Gastroesophageal sphincter (tissue), 4 donors: ENCODE measurements at regions not wholly inside any gene's neighbourhood (a gene's known extent, or its start where the extent isn't known, plus 50 kb on each side); places are given as distances from the start of the nearest gene placed in this dataset.

Experiments used
- ATAC-seq: fragments of 150-250 bp; one replicate; pipeline ENCODE4 v1.9.1; 2016; ENCODE audit warnings: mild to moderate bottlenecking, moderate library complexity
- H3K27ac ChIP-seq, 4 donors: fragments of 200-600 bp; sonication (generic) in 3 of 4; 1 replicate in 3 of 4; 2 replicates in 1 of 4; pipeline ENCODE4 v1.5.1; 2016 to 2019
- H3K27me3 ChIP-seq: fragments of 200-600 bp; sonication (generic); one replicate; pipeline ENCODE4 v1.5.1; 2019
- H3K36me3 ChIP-seq, 2 donors: fragments of 200-600 bp; sonication (generic); one replicate each; pipeline ENCODE4 v1.5.1; 2019; ENCODE audit warnings: control low read depth in 1 of 2
- H3K4me1 ChIP-seq, 3 donors: fragments of 200-600 bp; sonication (generic); 1 replicate in 2 of 3; 2 replicates in 1 of 3; pipeline ENCODE4 v1.5.1; 2016 to 2019; ENCODE audit warnings: control low read depth in 2 of 3
- H3K4me3 ChIP-seq, 2 donors: fragments of 200-600 bp; sonication (generic); one replicate each; pipeline ENCODE4 v1.5.1; 2019; ENCODE audit warnings: mild to moderate bottlenecking in 1 of 2, moderate library complexity in 1 of 2
- H3K9me3 ChIP-seq, 3 donors: fragments of 200-600 bp; sonication (generic); one replicate each; pipeline ENCODE4 v1.5.1; 2017 to 2019; ENCODE audit warnings: control low read depth in 2 of 3
- EP300 ChIP-seq: sonication (generic); formaldehyde crosslinking; IDR thresholded peaks from one replicate; pipeline ENCODE4 v1.6.1; 2017; ENCODE audit warnings: antibody characterized with exemption, mild to moderate bottlenecking
- POLR2A ChIP-seq, 2 donors: fragments of 450-650 bp; IDR thresholded peaks; one replicate each; pipeline ENCODE4 v1.6.1; 2017; ENCODE audit warnings: antibody characterized with exemption in 2 of 2, mild to moderate bottlenecking in 2 of 2, moderate library complexity in 1 of 2
- POLR2AphosphoS5 ChIP-seq: sonication (generic); formaldehyde crosslinking; IDR thresholded peaks from one replicate; pipeline ENCODE4 v1.6.1; 2017; ENCODE audit warnings: antibody characterized with exemption
- WGBS, 2 donors: methylation state at CpG; one replicate each; pipeline ENCODE4 v1.1.5; 2018; ENCODE audit warnings: low coverage in 1 of 2; 5-methylcytosine and 5-hydroxymethylcytosine counted together
- TF ChIP-seq, protein P1 (sequence below), 4 experiments: fragments of 200-600 bp in 2 of 4; fragments of 450-650 bp in 2 of 4; sonication (generic) in 1 of 4; IDR thresholded peaks; one replicate each; pipeline ENCODE4 v1.5.1; 2017 to 2019; ENCODE audit warnings: antibody characterized with exemption in 4 of 4, mild to moderate bottlenecking in 2 of 4, moderate library complexity in 2 of 4

DNA sequence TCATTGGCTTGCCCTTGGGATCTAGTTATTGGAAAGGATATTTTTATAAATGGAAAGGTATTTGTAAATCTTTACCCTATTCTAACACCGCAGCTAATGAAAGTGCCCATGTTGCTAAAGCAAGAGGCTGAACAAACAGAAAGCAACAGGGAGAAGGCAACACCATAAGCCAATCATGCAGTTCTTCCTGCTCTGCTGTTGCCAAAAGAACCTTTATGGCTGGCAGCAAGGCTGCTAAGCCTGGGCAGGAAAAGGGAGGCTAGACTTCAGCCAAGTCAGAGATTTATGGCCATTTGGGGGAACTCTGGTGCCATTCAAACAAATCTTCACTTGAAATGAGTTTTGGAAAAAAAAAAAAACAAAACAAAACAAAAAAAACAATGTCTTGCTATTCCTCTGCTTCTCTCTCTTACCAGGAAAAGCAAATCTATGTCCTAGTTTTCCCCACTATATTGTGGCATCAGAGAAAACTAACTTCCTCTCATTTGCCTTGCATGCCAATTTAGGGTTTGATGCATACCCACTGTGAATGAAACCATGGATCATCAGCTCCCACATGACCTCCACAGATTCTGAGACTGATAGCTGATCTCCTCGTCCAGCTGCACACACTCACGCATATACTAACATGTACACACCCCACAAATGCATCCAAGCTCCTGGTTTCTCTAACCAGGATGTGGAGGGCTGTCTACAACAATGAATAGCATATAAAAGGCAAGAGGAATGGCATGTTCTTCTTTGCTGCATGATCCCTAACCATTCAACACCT lies 179.3 kb downstream of the C1D start:
- ATAC-seq = no peak
- H3K4me3 ChIP-seq = no peak overlapping the region
- H3K27ac ChIP-seq = no peak overlapping the region
- no peak for TF ChIP-seq POLR2A (IDR thresholded peaks at IDR 0.05)
- no peak for TF ChIP-seq EP300
- TF ChIP-seq, protein P1, sequence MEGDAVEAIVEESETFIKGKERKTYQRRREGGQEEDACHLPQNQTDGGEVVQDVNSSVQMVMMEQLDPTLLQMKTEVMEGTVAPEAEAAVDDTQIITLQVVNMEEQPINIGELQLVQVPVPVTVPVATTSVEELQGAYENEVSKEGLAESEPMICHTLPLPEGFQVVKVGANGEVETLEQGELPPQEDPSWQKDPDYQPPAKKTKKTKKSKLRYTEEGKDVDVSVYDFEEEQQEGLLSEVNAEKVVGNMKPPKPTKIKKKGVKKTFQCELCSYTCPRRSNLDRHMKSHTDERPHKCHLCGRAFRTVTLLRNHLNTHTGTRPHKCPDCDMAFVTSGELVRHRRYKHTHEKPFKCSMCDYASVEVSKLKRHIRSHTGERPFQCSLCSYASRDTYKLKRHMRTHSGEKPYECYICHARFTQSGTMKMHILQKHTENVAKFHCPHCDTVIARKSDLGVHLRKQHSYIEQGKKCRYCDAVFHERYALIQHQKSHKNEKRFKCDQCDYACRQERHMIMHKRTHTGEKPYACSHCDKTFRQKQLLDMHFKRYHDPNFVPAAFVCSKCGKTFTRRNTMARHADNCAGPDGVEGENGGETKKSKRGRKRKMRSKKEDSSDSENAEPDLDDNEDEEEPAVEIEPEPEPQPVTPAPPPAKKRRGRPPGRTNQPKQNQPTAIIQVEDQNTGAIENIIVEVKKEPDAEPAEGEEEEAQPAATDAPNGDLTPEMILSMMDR (IDR thresholded peaks at IDR 0.05) = no peak
- no peak for TF ChIP-seq POLR2AphosphoS5
- no peaks in the 10 kb centered on the region for H3K27me3 ChIP-seq
- H3K9me3 ChIP-seq = no peaks in the 10 kb centered on the region
- no peaks in the 10 kb centered on the region for H3K36me3 ChIP-seq
- WGBS, 2 donors = 89 to 90% methylated on average over 2 to 3 of the region's 3 CpGs
- no peaks in the 10 kb centered on the region for H3K4me1 ChIP-seq

DNA sequence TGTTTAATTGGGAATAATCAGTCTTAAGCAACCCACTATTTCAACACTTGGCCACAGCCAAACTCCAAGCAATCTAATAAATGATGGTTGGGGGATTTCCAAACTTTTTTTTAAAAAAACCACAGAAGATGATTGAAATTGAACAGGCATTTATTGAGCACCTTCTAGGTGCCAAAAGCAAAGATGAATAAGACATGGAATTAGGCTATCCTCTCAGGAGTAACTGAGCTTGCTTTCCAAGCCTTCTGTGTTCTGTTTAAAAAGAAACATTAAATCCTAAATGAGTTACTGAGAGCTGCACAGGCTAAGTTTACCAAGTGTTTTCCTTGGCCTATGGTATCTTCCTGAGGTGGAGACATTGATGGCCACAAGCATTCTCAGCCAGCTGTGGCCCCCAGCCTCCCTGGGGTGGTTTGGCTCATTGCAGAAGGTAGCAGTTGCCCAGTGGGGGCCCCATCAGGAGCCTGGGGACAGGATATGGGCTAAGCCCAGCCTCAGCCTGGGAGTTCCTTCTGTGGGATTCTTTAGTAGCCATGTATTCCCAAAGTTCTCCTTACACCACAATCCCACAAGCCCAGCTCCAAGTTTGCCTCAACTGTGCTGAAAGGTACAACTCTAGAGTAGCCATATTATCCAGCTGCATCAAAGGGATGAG lies 174.3 kb downstream of the C1D start:
- TF ChIP-seq POLR2A (IDR thresholded peaks at IDR 0.05) (no peak), POLR2AphosphoS5 (no peak), EP300 (no peak)
- TF ChIP-seq, protein P1 (IDR thresholded peaks at IDR 0.05) = no peak
- ATAC-seq = no peak

DNA sequence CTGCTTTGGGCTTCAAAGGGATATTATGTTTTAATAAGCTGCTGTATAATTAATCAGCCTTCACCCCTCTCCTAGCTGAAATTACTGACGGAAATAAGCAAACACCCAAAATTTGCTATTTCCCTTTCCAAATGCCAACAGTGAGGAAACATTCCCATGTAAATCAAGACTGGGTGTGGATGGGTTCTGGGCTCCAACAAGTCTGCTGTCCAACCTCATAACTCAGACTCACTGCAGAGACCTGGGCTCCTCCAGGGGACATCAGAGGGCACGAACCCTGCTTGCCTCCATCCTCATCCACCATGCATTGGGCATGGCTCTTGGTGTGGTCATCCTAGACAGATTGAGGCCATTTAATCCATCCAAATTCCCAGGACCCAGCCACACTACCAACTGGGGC lies 173.7 kb downstream of the C1D start:
- Histone ChIP-seq H3K9me3 (no peaks in the 10 kb centered on the region), H3K27ac (no peak overlapping the region), H3K4me1 (no peaks in the 10 kb centered on the region), H3K4me3 (no peak overlapping the region), H3K36me3 (no peaks in the 10 kb centered on the region), H3K27me3 (no peaks in the 10 kb centered on the region)
- WGBS, 2 donors = 90 to 100% methylated on average over 1 to 2 of the region's 2 CpGs
- no peak for TF ChIP-seq POLR2AphosphoS5
- TF ChIP-seq POLR2A (IDR thresholded peaks at IDR 0.05) = no peak
- TF ChIP-seq EP300 = no peak
- TF ChIP-seq, protein P1 (IDR thresholded peaks at IDR 0.05) = no peak
- no peak for ATAC-seq

More for the DNA sequence above, 174.3 kb downstream of the C1D start:
- Histone ChIP-seq H3K9me3 (no peaks in the 10 kb centered on the region), H3K4me1 (no peaks in the 10 kb centered on the region), H3K27ac (no peak overlapping the region), H3K36me3 (no peaks in the 10 kb centered on the region), H3K27me3 (no peaks in the 10 kb centered on the region), H3K4me3 (no peak overlapping the region)

DNA sequence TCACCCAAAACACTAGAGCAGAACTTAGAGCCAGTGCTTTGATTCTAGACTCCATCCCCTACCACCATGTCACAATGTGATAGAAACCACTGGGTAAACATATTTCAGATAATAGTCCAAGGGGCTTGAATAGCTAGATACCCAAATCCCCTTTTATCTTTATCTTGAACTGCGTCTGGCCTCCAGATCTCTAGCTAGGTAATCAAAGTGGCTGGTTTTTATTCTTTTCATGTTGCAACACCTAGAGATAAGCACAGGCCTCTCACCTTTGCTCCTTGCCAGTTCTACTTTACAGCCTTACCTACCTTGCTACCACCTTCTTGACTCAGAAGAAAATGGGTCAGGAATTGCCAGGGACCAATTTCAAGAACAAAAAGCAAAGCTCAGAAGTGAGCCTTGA lies 171.2 kb downstream of the C1D start:
- Histone ChIP-seq H3K4me1 (no peaks in the 10 kb centered on the region), H3K27ac (no peak overlapping the region), H3K27me3 (no peaks in the 10 kb centered on the region), H3K36me3 (no peaks in the 10 kb centered on the region), H3K9me3 (no peaks in the 10 kb centered on the region), H3K4me3 (no peak overlapping the region)
- ATAC-seq = no peak
- TF ChIP-seq POLR2A (IDR thresholded peaks at IDR 0.05) (no peak), EP300 (no peak), POLR2AphosphoS5 (no peak)
- TF ChIP-seq, protein P1 (IDR thresholded peaks at IDR 0.05) = no peak
- WGBS, 2 donors = 71 to 100% methylated on average over 1 of the region's 1 CpG

DNA sequence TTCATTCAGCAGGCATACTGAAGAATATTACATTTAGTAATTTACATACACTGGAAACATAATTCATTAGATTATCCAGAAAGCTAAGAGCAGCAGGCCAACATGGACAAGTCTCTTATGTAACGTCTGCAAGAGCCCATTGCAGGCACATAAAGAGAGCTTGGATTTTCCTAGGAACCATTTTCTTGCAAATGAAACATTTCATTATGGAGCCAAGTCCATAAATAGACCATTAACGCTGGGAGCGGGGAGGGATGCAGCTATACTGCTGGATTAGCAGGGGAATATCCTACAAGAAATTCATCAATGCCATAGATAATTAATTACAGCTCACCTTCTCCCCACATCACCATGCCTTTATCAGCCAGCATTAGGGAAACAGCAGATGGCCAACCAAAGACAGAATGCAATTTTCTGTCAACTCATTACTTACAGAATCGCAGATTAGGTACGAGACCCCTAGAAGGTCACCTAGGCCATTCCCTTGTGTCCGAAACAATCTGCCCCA lies 170.4 kb downstream of the C1D start:
- Histone ChIP-seq H3K27me3 (no peaks in the 10 kb centered on the region), H3K4me1 (no peaks in the 10 kb centered on the region), H3K36me3 (no peaks in the 10 kb centered on the region), H3K9me3 (no peaks in the 10 kb centered on the region), H3K27ac (no peak overlapping the region), H3K4me3 (no peak overlapping the region)
- 45 to 49% methylated on average over 5 to 6 of the region's 6 CpGs for WGBS, 2 donors
- TF ChIP-seq, protein P1 (IDR thresholded peaks at IDR 0.05) = no peak
- TF ChIP-seq POLR2AphosphoS5 (no peak), EP300 (no peak), POLR2A (IDR thresholded peaks at IDR 0.05) (no peak)
- ATAC-seq = no peak
